ENCODE measurements at regions not wholly inside any gene's neighbourhood (a gene's known extent, or its start where the extent isn't known, plus 50 kb on each side); places are given as distances from the start of the nearest gene placed in this dataset.

- TF ChIP-seq ZBTB33 (IDR thresholded peaks at IDR 0.05; ENCODE audit: borderline replicate concordance, low read depth) (no peak), SIN3A (IDR thresholded peaks at IDR 0.05; ENCODE audit: borderline replicate concordance, low read depth, low read length) (no peak), FOXM1 (IDR thresholded peaks at IDR 0.05; ENCODE audit: low read depth) (no peak), MAX (IDR thresholded peaks at IDR 0.05; ENCODE audit: low read depth) (no peak), REST (IDR thresholded peaks at IDR 0.05; ENCODE audit: low read depth, low read length) (no peak), FOXJ3 (CRISPR knock-in tag; IDR thresholded peaks at IDR 0.05) (no peak)
Measured at GRCh38 chr3:182668541-182668940, 124.8 kb upstream of the ATP11B start (continued).

- TF ChIP-seq RFX5 (IDR thresholded peaks at IDR 0.05; ENCODE audit: low read length) (no peak), PBX3 (IDR thresholded peaks at IDR 0.05) (no peak)
- Histone ChIP-seq H3K9me2 (no peaks in the 10 kb centered on the region), H3K79me2 (ENCODE audit: insufficient read depth) (no peaks in the 10 kb centered on the region), H3K27ac (ENCODE audit: low read depth in 2 of 2, low read length in 1 of 2) (no peak overlapping the region), H3K9me3 (no peaks in the 10 kb centered on the region), H3K4me1 (ENCODE audit: control insufficient read depth in 1 of 2, insufficient read depth in 2 of 2, low read depth in 1 of 2, low read length in 1 of 2) (peaks cover 0 to 6% of the 10 kb centered on the region in 2 experiments; a peak in 1 of 4 replicates), H3K9ac (no peak overlapping the region), H4K20me1 (ENCODE audit: insufficient read depth) (no peaks in the 10 kb centered on the region), H3K4me2 (no peak overlapping the region), H2AFZ (ENCODE audit: low read depth) (no peak overlapping the region), H3K36me3 (replicated peaks in 1 of 2; ENCODE audit: control insufficient read depth in 1 of 2, insufficient read depth in 2 of 2, low read length in 1 of 2) (no peaks in the 10 kb centered on the region), H3K27me3 (ENCODE audit: insufficient read depth) (no peaks in the 10 kb centered on the region), H3K4me3 (ENCODE audit: low read depth in 2 of 2, low read length in 1 of 2) (no peak overlapping the region), H3F3A (replicated peaks; ENCODE audit: insufficient read depth) (no peaks in the 10 kb centered on the region)
- ChIA-PET POLR2A (no interaction called here), CTCF (interaction anchor here (1.0 kb wide), 1 partner anchor 10 kb away, joined by 3 read pairs; no protein-coding TSS in a partner anchor)
- DNase-seq, result no peak
Measured at GRCh38 chr3:182668974-182669373, 124.3 kb upstream of the ATP11B start.

Measured in SK-N-SH (cell line).